ENCODE measurements at regions not wholly inside any gene's neighbourhood (a gene's known extent, or its start where the extent isn't known, plus 50 kb on each side); places are given as distances from the start of the nearest gene placed in this dataset.

GRCh38 chr10:125411724-125412123 lies 251.4 kb upstream of the CTBP2 start:
- TF ChIP-seq CTCF (conservative IDR thresholded peaks at IDR 0.05): no peak
- no peak for TF ChIP-seq ZFX (IDR thresholded peaks at IDR 0.05)
